ENCODE measurements at regions not wholly inside any gene's neighbourhood (a gene's known extent, or its start where the extent isn't known, plus 50 kb on each side); places are given as distances from the start of the nearest gene placed in this dataset.

DNA sequence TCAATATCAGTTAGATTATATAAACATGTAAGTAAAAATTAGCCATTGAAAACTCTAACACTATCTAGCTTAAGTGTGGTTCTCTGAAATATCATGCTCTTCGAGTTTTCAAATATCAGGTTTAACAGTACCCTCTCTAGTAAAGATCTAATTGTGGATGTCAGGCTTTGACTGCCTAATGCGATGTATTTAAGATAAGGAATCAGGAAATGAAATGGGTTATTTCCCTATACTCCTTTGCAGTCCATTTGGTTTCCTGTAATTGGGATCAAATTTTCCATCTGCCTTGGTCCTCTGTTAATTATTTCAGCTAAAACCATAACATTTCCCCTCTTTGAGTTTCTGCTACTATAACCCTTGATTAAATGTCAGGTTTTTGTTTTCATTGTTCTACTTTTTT is 361.3 kb upstream of the MMS22L start:
- no peak overlapping the region for H3K4me3 Mint-ChIP-seq
- no peak for TF ChIP-seq CTCF (conservative IDR thresholded peaks at IDR 0.05)
- H3K4me1 Mint-ChIP-seq, result no peaks in the 10 kb centered on the region
- no peaks in the 10 kb centered on the region for H3K27me3 Mint-ChIP-seq (ENCODE audit: low read depth)
- DNase-seq (ENCODE audit: low read depth, low spot score), result no peak
- H3K9me3 Mint-ChIP-seq, result peaks cover 5% of the 10 kb centered on the region
- peaks cover 3% of the 10 kb centered on the region for H3K36me3 Mint-ChIP-seq (ENCODE audit: low read depth)
- H3K27ac Mint-ChIP-seq (ENCODE audit: unreplicated experiment), result no peak overlapping the region

GRCh38 chr6:97645757-97646156 is 362.7 kb upstream of the MMS22L start:
- H3K36me3 Mint-ChIP-seq (ENCODE audit: low read depth), result peaks cover 2% of the 10 kb centered on the region
- H3K4me1 Mint-ChIP-seq, result no peaks in the 10 kb centered on the region
- no peaks in the 10 kb centered on the region for H3K27me3 Mint-ChIP-seq (ENCODE audit: low read depth)
- TF ChIP-seq CTCF (conservative IDR thresholded peaks at IDR 0.05), result no peak
- DNase-seq (ENCODE audit: low read depth, low spot score), result no peak
- H3K27ac Mint-ChIP-seq (ENCODE audit: unreplicated experiment), result no peak overlapping the region
- peaks cover 3% of the 10 kb centered on the region for H3K9me3 Mint-ChIP-seq
- no peak overlapping the region for H3K4me3 Mint-ChIP-seq

GRCh38 chr6:97653076-97653475 is 370.1 kb upstream of the MMS22L start:
- H3K27ac Mint-ChIP-seq (ENCODE audit: unreplicated experiment), result no peak overlapping the region
- no peak for TF ChIP-seq CTCF (conservative IDR thresholded peaks at IDR 0.05)
- DNase-seq (ENCODE audit: low read depth, low spot score), result no peak
- H3K4me1 Mint-ChIP-seq, result peaks cover 20% of the 10 kb centered on the region
- no peaks in the 10 kb centered on the region for H3K27me3 Mint-ChIP-seq (ENCODE audit: low read depth)
- H3K36me3 Mint-ChIP-seq (ENCODE audit: low read depth), result peaks cover 2% of the 10 kb centered on the region
- no peak overlapping the region for H3K4me3 Mint-ChIP-seq
- H3K9me3 Mint-ChIP-seq, result peaks cover 10% of the 10 kb centered on the region

DNA sequence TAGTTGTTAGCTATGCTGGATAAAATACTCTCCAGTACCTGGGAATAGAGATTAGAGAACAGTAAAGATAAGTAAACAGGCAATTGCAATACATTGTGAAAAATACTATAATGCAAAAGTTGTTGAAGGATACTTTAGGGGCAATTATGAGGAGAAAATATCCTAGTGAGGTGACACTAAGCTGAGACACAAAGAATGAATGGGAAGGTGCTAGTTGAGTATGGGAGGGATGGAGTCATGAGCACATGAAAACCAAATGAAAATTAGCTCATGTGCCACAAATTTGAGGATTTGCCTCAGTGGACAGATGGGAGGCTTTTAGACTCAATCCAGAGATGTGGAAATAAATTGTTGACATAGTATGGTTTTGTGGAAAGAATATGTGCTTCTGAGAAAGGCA is 370.5 kb upstream of the MMS22L start:
- H3K27ac Mint-ChIP-seq (ENCODE audit: unreplicated experiment), result no peak overlapping the region
- peaks cover 2% of the 10 kb centered on the region for H3K36me3 Mint-ChIP-seq (ENCODE audit: low read depth)
- DNase-seq (ENCODE audit: low read depth, low spot score), result no peak

GRCh38 chr6:97654674-97655073 is 371.7 kb upstream of the MMS22L start:
- H3K36me3 Mint-ChIP-seq (ENCODE audit: low read depth), result peaks cover 2% of the 10 kb centered on the region
- peaks cover 10% of the 10 kb centered on the region for H3K9me3 Mint-ChIP-seq
- H3K4me3 Mint-ChIP-seq, result no peak overlapping the region
- no peak for DNase-seq (ENCODE audit: low read depth, low spot score)
- no peak overlapping the region for H3K27ac Mint-ChIP-seq (ENCODE audit: unreplicated experiment)
- H3K4me1 Mint-ChIP-seq, result peaks cover 23% of the 10 kb centered on the region
- no peaks in the 10 kb centered on the region for H3K27me3 Mint-ChIP-seq (ENCODE audit: low read depth)
- no peak for TF ChIP-seq CTCF (conservative IDR thresholded peaks at IDR 0.05)

More for the DNA sequence above, 370.5 kb upstream of the MMS22L start:
- Mint-ChIP-seq H3K4me1 (peaks cover 23% of the 10 kb centered on the region), H3K4me3 (no peak overlapping the region), H3K27me3 (ENCODE audit: low read depth) (no peaks in the 10 kb centered on the region), H3K9me3 (peaks cover 10% of the 10 kb centered on the region)
- TF ChIP-seq CTCF (conservative IDR thresholded peaks at IDR 0.05), result no peak

- Mint-ChIP-seq H3K4me1 (peaks cover 23% of the 10 kb centered on the region), H3K27ac (ENCODE audit: unreplicated experiment) (no peak overlapping the region), H3K4me3 (peak overlapping the region; percentile 16), H3K36me3 (ENCODE audit: low read depth) (no peaks in the 10 kb centered on the region), H3K27me3 (ENCODE audit: low read depth) (no peaks in the 10 kb centered on the region), H3K9me3 (peaks cover 7% of the 10 kb centered on the region)
- peak; percentile 11 for DNase-seq (ENCODE audit: low read depth, low spot score)
- no peak for TF ChIP-seq CTCF (conservative IDR thresholded peaks at IDR 0.05)
These were observed 373.2 kb upstream of the MMS22L start for GRCh38 chr6:97656236-97656635.
